ENCODE measurements at regions not wholly inside any gene's neighbourhood (a gene's known extent, or its start where the extent isn't known, plus 50 kb on each side); places are given as distances from the start of the nearest gene placed in this dataset.
A peak's percentile ranks its signal among the peaks of the same experiment; 100 is the strongest.

DNA sequence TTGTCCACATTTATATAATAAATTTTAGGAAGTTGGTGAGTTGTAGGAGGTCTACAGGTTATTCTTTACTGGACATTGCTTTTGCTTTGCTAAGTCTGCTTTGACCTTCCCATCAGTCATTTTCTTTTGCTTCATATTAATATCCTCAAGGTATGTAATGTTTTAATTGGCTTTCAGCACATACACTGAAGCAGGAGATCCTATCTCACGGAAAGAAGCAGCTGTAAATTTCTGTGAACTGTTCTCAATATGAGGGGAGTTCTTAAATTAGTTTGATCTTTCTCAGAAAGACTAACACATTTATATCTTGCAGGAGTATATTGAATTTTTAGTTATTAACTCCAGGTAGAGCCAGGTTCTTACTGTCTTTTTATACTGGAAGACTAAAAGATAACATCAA, 856.5 kb downstream of the GATA3 start:
- FAIRE-seq, result no peak
- no peak for DNase-seq (ENCODE audit: insufficient read length, low spot score)

DNA sequence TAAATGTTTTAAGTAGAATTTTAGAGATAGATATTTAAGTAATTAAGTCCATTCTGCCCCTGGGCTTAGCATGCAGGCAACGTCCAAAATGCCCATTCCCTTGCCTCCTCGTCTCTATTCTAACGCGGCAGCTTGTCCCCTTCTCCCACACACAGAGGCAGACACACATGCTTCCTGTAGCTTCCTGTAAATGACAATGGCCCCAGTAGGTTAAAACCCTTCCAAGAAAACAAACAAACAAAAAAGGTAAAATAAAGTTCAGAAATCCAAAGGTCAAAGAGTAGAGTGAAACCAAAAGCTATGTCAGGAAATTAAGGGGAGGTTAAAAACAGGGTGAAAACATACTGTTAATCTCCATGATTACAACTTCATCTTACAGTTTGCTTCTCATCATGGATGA, 857.6 kb downstream of the GATA3 start:
- FAIRE-seq, result no peak
- DNase-seq (ENCODE audit: insufficient read length, low spot score), result no peak

DNA sequence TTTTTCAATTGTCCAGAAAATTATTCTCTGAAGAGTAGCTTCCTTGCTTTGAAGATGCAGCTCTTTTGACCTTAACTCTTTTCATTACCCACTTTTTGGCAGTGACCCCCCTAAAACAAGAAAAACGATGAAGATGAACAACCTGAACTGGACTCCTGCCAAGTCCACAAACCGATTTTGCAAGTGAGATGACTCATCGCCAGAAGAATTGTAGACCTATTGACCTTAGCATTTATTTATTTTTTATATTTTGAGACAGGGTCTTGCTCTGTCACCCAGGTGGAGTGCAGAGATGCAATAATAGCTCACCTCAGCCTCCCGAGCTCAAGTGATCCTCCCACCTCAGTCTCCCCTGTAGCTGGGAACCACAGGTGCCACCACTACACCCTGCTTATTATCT, 859.2 kb downstream of the GATA3 start:
- DNase-seq (ENCODE audit: insufficient read length, low spot score) (peak; percentile 12), FAIRE-seq (no peak)

DNA sequence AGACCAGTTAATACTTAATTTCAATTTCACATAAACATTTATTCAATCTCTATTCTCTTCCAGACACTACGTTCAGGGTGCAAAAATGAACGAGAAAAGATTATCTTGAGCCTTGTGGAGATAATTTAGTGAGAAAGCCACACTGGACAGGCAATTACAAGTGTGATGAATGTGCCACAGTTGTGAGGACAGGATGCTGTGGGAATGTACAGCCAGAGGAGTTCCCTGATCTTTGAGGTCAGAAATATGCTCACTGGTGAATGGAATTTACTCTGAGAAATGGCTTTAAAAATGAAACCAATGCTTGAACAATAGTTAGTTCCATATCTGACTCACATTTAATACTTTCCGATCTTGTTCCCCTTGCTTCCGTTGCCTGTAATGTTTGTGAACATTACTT, 864.8 kb downstream of the GATA3 start:
- DNase-seq (ENCODE audit: insufficient read length, low spot score), result no peak
- FAIRE-seq, result no peak

DNA sequence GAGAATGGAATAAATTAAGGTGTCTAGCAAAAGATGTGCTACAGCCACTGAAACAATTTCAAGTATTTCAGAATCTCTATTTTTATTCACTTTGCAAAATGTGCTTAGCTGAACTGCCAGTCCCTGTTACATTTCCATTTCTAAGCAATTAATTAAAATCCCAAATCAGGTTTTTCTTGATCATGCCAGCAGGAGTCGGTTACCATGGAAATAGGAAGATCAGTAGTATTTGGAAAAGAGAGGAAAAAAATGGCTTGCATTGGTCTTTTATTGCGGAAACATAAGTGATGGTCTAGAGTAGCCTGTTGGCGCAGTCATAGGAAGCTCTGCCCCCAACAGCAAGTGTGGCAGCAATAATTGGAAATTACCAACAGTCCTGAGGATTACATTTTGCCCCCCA, 867.1 kb downstream of the GATA3 start:
- no peak for FAIRE-seq
- no peak for DNase-seq (ENCODE audit: insufficient read length, low spot score)

DNA sequence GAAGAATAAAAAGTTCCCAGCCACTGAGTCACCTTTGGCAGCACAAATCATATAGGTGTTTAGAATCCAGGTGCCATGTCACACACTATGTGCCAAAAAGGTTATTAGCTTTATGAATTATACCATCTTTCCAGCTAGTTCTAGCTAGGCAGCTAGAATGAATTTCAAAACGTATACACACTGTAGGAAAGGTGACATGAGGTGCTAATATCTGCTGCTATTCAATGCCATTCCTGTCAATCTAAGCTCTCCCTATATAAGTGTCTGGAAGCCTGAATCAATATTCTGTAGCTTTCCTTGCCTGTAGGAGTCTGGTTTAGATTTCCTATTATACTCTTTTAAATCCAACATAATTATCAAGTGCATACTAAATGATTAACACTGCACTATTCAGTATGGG, 868.6 kb downstream of the GATA3 start:
- no peak for DNase-seq (ENCODE audit: insufficient read length, low spot score)
- no peak for FAIRE-seq

DNA sequence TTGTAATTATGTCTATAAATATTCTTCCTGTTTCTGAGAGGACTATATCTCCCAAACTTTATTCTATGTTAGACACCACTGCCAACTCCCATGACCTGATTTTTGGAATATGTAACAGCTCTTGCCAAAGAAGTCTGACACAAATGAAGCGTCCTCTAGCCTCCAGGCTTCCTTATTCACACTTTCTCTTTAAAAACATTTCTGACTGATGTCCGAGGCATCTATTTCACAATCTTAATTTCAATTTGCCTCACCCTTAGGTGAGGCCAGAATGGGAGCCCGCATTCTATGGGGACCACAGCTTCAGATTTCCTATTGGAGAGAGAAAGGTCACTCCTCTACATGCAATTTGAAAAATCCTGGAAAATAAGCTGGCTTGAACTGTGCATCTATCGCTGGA, 873.2 kb downstream of the GATA3 start:
- DNase-seq (ENCODE audit: insufficient read length, low spot score), result no peak
- FAIRE-seq, result no peak

DNA sequence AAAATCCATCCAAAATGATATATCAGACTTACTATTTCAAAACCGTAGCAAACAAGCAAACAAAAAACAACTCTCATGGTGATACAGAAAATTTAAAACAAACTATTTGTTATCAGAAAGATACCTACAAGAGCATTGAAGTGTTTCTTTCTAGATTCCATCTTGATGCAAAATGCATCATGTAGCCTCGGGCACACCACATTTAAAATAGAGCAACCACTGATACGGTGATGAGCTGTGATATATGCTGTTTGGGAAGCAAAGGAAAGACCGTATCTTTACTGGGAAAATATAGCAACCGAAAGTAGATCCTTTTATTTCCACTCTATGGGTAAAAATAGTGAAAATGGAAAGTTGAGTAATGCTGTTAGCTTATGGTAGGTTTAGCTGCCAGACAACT, 892.0 kb downstream of the GATA3 start:
- no peak for FAIRE-seq
- no peak for DNase-seq (ENCODE audit: insufficient read length, low spot score)

DNA sequence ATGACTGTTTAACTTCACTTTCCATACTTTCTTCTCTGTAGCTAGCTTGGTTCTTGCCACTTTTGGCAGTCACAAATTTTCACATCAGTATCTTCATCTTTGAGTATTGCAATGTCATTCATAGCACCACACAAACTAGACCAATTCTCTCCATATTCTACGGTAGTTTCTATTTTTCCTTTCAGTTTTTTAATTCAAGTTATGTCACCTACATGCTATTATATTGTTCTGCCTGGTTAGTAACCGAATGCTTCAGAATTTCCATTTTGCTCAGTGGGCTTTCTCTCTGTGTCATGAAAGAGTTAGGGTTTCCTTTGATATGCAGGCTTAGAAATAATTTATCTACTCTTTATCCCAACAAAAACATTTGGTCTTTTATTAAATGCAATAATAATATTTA, 896.5 kb downstream of the GATA3 start:
- FAIRE-seq (no peak), DNase-seq (ENCODE audit: insufficient read length, low spot score) (no peak)

DNA sequence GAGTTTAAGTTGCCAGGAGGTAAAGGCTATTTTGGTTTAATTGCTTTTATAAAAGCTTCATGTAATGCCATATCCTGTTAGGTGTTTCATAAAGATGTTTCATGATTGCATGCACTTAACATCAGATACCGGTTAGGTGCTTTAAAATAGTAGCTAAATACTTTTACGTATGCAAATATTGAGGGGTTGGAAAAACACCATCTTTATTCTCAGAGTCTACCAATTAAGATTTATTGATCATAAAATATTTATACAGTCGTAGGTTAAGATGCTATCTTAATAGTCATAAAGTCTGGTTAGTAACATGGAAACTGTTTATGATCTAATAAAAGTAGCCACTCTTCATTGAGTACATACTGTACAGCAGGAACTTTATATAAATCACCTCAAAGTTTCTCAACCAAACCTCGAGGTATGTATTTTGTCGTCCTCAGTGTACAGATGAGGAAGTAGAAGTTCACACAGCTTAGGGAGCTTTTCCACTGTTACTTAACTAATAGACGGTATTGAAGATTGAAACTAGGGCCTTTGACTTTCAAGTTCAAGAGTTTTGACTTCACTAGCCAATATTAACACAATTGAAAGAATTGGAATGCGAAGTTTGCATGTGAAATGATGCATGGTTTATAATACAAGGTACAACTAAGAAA, 897.1 kb downstream of the GATA3 start:
- DNase-seq (ENCODE audit: insufficient read length, low spot score) (no peak), FAIRE-seq (no peak)

DNA sequence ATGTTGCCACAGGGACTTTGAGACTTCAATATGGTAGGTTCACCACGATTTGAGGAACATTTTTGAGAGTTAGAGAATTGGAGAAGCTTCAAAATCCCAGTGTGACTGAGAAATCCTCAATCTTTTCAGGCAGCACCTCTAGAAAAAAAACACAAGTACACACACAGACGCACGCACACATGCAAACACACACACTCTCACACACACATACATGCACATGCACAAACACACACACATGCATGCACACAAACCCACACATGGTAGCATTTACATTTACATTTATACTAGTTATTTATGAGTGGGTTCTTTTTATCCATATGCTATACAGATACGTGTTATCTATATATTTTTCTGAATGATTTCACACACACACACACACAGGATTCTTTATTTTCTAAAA, 901.9 kb downstream of the GATA3 start:
- FAIRE-seq, result peak; percentile 38

DNA sequence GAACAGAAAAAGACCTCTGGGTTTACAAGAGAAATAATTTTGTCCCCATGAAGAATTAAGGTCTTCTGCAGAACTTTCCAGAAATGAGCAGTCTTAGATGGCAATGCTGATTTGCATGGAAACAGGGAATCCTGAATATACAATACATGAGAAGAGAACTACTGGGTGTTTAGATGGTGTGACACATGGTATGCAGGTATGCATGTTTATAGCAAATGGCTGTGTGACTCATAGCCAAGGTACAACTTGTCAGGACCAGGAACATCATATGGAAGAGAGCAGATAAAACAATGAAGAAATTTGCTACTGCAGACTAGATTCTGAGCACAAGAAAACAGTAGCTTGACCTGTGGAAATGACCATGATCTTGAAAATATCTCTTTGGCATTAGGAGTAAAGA, 907.8 kb downstream of the GATA3 start:
- FAIRE-seq (no peak), DNase-seq (ENCODE audit: insufficient read length, low spot score) (no peak)

More for the DNA sequence above, 901.9 kb downstream of the GATA3 start:
- DNase-seq (ENCODE audit: insufficient read length, low spot score), result no peak

DNA sequence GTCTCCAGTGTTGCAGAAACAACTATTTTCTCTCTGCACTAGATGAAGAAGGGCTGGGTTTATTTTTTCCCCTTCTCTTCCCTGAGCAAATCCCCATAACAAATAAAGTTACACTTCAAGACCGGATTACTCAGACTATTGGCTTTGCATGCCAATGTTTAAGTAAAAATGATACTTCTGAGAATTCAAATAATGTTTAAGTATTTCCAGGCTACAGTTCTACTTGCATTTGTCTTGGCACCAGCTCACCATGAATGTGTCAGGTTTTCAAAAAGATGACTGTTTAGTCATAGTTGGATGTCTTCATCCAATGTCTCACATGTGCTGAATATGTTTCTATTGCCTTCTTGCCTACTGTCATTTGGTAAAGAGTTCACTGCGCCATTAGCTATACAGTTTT, 912.6 kb downstream of the GATA3 start:
- DNase-seq (ENCODE audit: insufficient read length, low spot score) (no peak), FAIRE-seq (no peak)

DNA sequence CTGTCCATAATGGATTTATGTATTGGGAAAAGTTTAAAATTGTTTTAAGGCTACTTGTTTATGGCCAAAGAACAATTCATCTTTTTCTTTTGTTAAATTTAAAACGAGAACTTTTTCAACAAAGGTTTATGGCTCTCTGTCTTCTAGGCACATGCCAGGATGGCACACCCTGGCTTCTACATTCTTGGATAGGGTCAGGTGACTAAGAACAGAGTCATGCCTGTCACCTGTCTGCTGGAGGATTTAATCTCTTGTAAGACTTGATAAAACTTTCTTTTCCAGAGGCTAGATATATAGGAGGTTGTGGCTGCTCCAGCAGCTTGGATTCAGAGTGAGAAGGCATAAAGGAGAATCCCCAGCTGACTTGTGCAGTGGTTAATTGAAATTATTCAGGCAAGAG, 915.4 kb downstream of the GATA3 start:
- no peak for FAIRE-seq
- DNase-seq (ENCODE audit: insufficient read length, low spot score), result no peak

DNA sequence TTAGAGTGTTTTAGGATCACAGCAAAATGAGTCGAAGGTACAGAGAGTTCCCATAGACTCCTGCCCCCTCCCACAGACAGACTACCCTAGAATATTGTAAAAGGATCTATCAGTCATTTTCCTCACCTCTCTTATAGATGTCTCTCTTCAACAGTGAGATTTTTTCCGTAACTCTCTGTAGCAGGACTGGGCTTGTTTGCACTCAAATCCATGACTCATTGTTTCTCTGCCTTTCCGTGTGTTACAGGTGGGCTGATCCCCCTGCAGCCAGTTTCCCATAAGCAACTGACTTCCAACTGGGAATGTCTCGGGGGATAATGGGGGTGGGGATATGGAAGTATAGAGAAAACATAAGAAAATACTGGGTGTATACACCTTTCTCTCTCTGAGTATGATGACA, 921.0 kb downstream of the GATA3 start:
- FAIRE-seq, result no peak

DNA sequence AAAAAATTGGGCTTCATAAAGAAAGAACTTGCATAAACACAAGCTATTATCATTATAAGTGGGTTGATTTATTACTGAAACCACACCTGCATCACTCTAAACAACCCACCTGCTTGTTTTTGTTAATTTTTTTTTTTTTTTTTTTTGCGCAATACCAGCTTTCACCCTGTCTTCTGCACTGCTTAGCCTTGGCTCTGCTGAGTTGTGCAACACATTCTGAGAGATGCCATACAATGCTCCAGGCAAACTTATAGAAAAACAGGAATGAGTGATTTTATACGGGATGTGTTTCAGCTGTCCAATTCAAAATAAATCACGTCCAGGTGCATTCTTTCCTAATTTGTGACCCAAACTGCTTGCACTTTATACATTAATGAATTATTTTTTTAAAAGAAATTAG, 923.6 kb downstream of the GATA3 start:
- FAIRE-seq (no peak), DNase-seq (ENCODE audit: insufficient read length, low spot score) (no peak)

More for the DNA sequence above, 921.0 kb downstream of the GATA3 start:
- DNase-seq (ENCODE audit: insufficient read length, low spot score), result no peak

DNA sequence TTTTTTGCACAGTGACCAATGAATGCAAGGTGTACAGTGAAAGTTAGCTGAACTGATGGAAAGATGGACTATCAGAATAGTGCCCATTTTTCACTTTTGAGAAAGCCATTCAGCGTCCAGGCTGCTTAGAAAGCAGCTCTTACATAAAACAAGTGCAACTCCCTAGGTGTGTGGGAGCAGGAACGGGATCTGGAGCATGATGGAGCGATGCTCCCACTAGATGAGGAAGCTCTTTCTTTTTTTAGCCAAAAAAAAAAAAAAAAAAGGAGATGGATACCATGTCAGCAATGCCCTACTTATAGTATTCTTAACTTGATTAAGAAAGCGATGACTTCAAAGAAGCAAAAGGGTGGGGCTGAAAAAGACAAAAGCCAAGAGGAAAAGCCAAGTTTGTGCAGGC, 925.5 kb downstream of the GATA3 start:
- FAIRE-seq, result no peak
- no peak for DNase-seq (ENCODE audit: insufficient read length, low spot score)

DNA sequence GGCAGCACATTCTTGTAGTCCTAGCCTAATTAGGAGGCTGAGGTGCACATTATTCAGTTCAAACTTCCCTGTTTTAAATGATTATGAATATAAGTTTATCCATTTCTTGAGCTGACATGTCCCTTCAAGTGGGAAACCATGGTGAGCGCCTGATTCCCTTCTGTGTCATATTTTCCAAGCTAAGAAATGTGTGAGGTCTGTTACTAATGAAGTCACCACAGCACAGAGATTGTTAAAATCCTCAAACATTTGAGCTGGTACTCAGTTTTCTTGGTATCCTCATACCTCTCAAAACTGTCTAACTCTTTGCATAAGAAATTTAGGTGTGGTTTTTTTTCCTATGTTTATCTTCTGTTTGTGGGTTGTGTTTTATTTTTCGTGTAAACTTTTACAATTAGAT, 926.8 kb downstream of the GATA3 start:
- FAIRE-seq (no peak), DNase-seq (ENCODE audit: insufficient read length, low spot score) (no peak)

DNA sequence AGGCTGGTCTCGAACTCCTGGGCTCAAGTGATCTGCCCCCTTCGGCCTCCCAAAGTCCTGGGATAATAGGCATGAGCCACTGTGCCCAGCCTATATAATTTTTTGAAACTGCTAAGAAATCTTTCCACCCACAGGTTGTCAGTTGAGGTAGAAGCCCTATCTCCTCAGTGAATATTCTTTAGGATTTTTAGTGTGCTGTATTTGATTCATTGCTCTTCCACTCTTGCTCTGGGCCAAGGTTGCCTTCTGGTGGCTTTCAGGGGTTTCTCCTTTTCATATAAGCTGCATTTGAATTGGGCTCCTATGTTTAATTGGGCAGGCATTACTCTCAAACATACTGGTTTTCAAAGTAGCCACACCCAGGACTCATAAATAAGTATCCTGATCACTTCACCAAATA, 931.2 kb downstream of the GATA3 start:
- DNase-seq (ENCODE audit: insufficient read length, low spot score) (no peak), FAIRE-seq (no peak)

DNA sequence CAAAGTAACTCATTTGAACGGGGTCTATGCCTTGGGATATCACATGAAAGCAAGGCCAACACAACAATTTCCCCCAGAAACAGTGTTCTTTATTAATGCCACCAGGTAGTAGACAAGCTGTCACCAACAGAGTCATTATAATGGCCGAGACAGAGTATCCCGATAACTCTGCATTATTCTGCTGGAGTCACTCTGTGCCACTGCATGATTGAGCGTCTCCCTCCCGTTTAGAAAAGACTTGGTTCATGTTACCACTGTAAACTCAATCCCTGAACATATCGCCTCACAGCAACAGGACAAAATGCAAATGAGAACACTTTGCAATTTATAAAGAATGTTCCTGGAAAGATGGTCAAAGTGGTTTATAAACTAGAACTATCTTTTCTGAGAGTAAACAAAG, 932.5 kb downstream of the GATA3 start:
- no peak for FAIRE-seq
- DNase-seq (ENCODE audit: insufficient read length, low spot score), result no peak

DNA sequence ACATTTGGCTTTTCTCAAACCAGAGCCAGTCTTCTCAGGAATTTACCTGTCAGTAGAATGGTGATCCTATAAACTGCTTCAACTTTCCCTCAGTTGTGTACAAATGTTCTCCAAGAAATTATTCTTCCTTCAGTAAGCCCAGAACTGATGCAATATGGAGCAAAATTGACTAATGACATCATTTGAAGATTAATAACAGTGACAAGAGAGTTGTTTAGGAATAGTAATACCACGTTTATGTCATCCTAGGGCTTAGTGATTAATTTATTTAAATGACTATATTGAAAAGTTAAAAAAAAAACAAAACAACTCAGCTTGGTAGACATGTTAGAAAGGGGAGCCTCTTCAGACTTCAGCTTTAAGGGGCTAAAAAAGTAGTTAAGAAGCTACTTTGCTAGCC, 933.2 kb downstream of the GATA3 start:
- FAIRE-seq, result no peak
- no peak for DNase-seq (ENCODE audit: insufficient read length, low spot score)

DNA sequence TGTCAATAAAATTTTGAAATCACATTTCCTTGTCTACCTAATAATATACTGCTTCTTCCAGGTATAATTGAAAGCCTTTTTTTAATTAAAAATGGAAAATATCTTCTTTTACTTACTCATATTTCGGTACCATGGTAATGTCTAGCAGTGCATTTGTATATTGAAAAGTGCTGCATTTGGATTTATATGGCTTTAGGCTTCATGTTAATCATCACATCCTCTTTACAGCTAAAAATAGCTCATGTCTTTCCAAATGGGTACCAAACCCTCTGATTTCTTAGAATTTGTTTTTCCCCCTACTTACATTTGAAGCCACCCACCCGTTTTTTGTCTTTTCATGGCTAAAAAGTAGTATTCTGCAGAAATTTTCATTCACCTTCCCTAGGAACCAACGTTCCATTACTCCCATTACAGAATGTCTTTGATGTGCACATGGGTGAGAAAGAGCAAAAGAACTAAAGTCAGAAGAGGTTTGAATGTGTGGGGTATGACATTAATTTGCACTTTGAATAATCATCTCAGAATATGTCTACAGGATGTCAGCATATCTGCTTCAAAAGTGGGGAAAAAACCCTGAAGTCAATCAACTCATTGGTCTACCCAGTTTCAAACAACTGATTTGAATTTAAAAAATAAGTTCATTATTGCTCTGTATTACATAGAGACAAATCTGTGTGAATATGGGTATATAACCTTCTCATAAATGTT, 935.9 kb downstream of the GATA3 start:
- FAIRE-seq (no peak), DNase-seq (ENCODE audit: insufficient read length, low spot score) (no peak)

DNA sequence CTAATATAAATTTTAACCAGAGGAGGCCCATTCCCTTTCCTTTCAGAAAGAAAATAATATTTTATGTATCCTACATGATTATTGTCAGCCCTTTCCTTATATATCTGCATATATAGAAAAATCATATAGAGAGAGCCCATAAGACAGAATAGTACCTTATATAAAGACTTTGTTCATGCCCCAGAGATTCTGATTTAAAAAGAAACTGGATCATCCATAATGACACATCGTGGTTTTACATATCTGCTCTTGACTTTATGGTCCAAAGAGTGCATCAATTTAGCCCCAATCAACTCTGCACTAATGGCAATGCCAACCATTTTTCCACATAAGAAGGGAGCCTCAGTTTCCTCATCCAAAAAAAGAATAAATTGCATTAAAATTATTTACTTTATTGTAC, 937.5 kb downstream of the GATA3 start:
- FAIRE-seq (no peak), DNase-seq (ENCODE audit: insufficient read length, low spot score) (no peak)

All from HTR-8/SVneo (cell line).